ENCODE measurements at regions not wholly inside any gene's neighbourhood (a gene's known extent, or its start where the extent isn't known, plus 50 kb on each side); places are given as distances from the start of the nearest gene placed in this dataset.

DNA sequence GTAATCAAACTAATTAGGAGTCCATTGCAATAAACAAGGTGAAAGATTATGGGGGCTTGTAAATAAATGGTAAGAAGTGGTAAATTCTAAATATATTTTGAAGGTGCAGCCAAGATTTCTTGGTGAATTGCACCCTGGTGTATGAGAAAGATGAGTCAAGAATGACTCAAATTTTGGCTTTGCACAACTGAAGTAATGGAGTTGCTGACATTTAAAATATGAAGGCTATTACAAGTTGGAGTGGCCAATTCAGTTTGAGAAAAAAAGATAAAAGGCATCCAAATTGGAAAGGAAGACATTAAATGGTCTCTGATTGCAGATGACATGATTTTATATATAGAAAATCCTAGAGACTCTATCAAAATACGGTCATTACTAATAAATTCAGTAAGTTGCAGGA lies 2330.6 kb downstream of the MAT2B start:
- no peak overlapping the region for H3K4me3 ChIP-seq
- TF ChIP-seq, protein P1, sequence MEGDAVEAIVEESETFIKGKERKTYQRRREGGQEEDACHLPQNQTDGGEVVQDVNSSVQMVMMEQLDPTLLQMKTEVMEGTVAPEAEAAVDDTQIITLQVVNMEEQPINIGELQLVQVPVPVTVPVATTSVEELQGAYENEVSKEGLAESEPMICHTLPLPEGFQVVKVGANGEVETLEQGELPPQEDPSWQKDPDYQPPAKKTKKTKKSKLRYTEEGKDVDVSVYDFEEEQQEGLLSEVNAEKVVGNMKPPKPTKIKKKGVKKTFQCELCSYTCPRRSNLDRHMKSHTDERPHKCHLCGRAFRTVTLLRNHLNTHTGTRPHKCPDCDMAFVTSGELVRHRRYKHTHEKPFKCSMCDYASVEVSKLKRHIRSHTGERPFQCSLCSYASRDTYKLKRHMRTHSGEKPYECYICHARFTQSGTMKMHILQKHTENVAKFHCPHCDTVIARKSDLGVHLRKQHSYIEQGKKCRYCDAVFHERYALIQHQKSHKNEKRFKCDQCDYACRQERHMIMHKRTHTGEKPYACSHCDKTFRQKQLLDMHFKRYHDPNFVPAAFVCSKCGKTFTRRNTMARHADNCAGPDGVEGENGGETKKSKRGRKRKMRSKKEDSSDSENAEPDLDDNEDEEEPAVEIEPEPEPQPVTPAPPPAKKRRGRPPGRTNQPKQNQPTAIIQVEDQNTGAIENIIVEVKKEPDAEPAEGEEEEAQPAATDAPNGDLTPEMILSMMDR (IDR thresholded peaks at IDR 0.05) = no peak

DNA sequence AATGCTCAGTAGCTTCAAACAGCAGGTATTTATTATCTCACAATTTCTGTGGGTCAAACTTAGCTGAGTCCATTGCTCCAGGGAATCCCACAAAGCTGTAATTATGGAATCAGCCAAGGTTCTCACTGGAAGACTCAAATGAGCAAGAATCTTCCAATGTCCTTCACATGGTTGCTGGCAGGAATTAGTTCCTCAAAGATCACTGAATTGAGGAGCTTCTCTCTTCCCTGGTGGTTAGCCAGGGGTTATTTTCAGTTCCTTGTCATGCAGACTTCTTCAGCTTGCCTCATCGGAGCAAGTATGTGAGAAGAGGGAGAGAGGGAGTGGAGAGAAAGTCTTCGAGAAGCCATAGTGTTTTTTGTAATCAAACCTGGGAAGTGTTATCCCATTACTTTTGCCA lies 2331.9 kb downstream of the MAT2B start:
- DNase-seq = no peak

More for the DNA sequence above, 2330.6 kb downstream of the MAT2B start:
- Histone ChIP-seq H3K36me3 (no peaks in the 10 kb centered on the region), H3K27ac (no peak overlapping the region), H3K27me3 (no peaks in the 10 kb centered on the region), H3K9me3 (no peaks in the 10 kb centered on the region), H3K4me1 (no peaks in the 10 kb centered on the region)
- intact Hi-C loops (cut with DNase I) = no loop called here
- DNase-seq (no peak), ATAC-seq (no peak)

DNA sequence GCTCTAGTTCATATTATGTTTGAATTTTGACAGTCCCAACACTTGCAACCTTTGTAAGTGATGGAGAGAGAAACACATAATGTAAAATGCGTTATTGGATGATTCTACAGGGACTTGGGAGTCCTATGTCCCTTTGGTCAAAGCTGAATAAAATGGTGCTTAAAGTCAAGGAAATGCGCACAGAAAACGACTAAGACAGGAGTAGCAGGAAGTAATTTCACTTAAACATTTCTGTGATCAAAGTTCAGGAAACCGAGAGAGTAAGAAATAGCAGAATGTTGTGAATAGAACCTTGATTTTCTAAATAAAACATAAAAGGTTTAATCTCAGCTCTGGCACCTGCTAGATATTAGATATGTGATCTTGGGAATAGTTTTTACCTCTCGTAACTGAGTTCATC lies 2339.2 kb downstream of the MAT2B start:
- no peak overlapping the region for H3K27ac ChIP-seq
- DNase-seq = no peak
- ATAC-seq = no peak
- intact Hi-C loops (cut with DNase I) = no loop called here
- H3K4me3 ChIP-seq = no peak overlapping the region
- no peaks in the 10 kb centered on the region for H3K4me1 ChIP-seq
- no peaks in the 10 kb centered on the region for H3K9me3 ChIP-seq
- no peaks in the 10 kb centered on the region for H3K36me3 ChIP-seq
- TF ChIP-seq, protein P1 (IDR thresholded peaks at IDR 0.05) = no peak
- H3K27me3 ChIP-seq = no peaks in the 10 kb centered on the region

More for the DNA sequence above, 2331.9 kb downstream of the MAT2B start:
- H3K36me3 ChIP-seq = no peaks in the 10 kb centered on the region
- H3K4me3 ChIP-seq = no peak overlapping the region
- TF ChIP-seq, protein P1 (IDR thresholded peaks at IDR 0.05) = no peak
- H3K9me3 ChIP-seq = no peaks in the 10 kb centered on the region
- intact Hi-C loops (cut with DNase I) = no loop called here
- no peak overlapping the region for H3K27ac ChIP-seq
- no peaks in the 10 kb centered on the region for H3K27me3 ChIP-seq
- no peak for ATAC-seq
- H3K4me1 ChIP-seq = no peaks in the 10 kb centered on the region

DNA sequence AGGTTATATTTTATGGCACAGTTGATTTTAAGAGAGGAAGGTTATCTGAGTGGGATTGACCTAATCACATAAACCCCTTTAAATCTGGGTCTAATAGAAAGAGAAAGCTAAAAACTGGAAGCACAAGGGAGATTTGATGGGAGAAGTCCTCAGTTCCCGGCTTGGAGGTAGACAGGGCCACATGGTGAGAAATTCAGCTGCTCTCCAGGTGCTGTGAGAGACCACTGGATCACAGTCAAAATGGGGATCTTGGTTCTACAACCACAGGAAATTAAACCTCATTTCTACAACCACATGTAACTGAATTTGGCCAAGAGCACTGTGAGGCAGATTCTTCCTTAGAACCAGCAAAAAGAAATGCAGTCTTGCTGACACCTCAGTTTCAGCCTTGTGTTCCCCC lies 2352.7 kb downstream of the MAT2B start:
- ATAC-seq = no peak
- TF ChIP-seq, protein P1 (IDR thresholded peaks at IDR 0.05) = no peak
- Histone ChIP-seq H3K4me3 (no peak overlapping the region), H3K4me1 (no peaks in the 10 kb centered on the region), H3K9me3 (no peaks in the 10 kb centered on the region), H3K27ac (no peak overlapping the region), H3K27me3 (no peaks in the 10 kb centered on the region), H3K36me3 (no peaks in the 10 kb centered on the region)
- no peak for DNase-seq
- intact Hi-C loops (cut with DNase I) = no loop called here

DNA sequence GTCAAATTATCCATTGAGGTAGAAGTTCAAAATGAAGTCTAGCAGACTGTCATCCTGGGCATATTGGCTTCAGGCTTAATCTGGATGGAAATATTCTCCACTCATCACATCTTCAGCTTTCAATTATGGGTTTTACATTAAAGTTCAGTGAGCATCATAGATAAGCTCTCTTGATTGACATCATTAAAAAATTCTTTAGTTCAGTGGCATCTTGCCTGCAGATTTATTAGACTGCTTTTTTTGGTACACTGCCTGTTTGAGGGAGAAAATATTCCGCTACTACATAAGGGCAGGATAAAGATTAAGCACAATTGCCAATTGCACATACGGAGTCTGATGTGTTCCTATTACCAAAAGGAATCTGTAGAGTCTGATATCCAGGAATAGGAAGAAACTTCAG lies 2353.8 kb downstream of the MAT2B start:
- Histone ChIP-seq H3K36me3 (no peaks in the 10 kb centered on the region), H3K27me3 (no peaks in the 10 kb centered on the region), H3K27ac (no peak overlapping the region), H3K4me3 (no peak overlapping the region), H3K4me1 (no peaks in the 10 kb centered on the region), H3K9me3 (no peaks in the 10 kb centered on the region)
- ATAC-seq = no peak
- TF ChIP-seq, protein P1 (IDR thresholded peaks at IDR 0.05) = no peak
- no peak for DNase-seq
- intact Hi-C loops (cut with DNase I) = no loop called here

DNA sequence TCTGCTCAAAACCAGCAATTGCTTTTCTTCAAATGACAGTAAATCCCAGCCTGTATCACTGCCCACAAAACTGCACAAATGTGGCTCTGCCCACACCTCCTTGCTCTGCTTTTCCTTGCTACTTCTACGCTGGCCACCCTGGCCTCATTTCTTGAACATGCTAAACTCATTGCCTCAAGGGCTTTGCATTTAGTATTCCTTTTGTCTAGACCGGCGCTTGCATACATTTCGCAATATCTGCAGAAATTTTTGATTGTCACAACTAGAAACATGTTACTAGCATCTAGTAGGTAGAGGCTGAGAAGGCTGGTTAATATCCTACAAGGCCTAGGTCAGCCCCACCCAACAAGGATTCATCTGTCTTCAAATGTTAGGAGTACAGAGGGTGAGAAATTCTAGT lies 2357.8 kb downstream of the MAT2B start:
- Histone ChIP-seq H3K4me3 (no peak overlapping the region), H3K36me3 (no peaks in the 10 kb centered on the region), H3K27me3 (no peaks in the 10 kb centered on the region), H3K9me3 (no peaks in the 10 kb centered on the region), H3K27ac (no peak overlapping the region), H3K4me1 (no peaks in the 10 kb centered on the region)
- DNase-seq (no peak), ATAC-seq (no peak)
- TF ChIP-seq, protein P1 (IDR thresholded peaks at IDR 0.05) = no peak
- intact Hi-C loops (cut with DNase I) = no loop called here

Data from upper lobe of right lung (tissue), 1 donor.